ENCODE measurements at regions not wholly inside any gene's neighbourhood (a gene's known extent, or its start where the extent isn't known, plus 50 kb on each side); places are given as distances from the start of the nearest gene placed in this dataset.

- Histone ChIP-seq H2AFZ (ENCODE audit: low read length) (no peak overlapping the region), H3K27ac (replicated peaks; ENCODE audit: low read length) (no peak overlapping the region)
Observed at GRCh38 chr11:115676206-115676605, 172.0 kb upstream of the CADM1 start.

GRCh38 chr11:115674937-115675544 is 170.8 kb upstream of the CADM1 start:
- Histone ChIP-seq H3K4me1 (ENCODE audit: control insufficient read depth in 2 of 2, insufficient read depth in 1 of 2, low read depth in 1 of 2, low read length in 2 of 2) (peaks cover 1 to 30% of the 10 kb centered on the region in 2 donors), H3K23ac (ENCODE audit: low read depth, low read length, poor library complexity) (no peak overlapping the region), H4K8ac (ENCODE audit: low read depth, low read length) (no peak overlapping the region), H2BK5ac (ENCODE audit: low read length) (no peak overlapping the region), H3K9ac (ENCODE audit: low read depth, low read length, poor library complexity) (no peak overlapping the region), H3K18ac (ENCODE audit: low read length) (peak overlapping the region; percentile 32), H2BK120ac (ENCODE audit: low read depth, low read length) (no peak overlapping the region), H2BK12ac (ENCODE audit: low read length) (no peak overlapping the region), H2BK15ac (ENCODE audit: low read length) (no peak overlapping the region), H3K4me3 (ENCODE audit: low read length in 2 of 2) (no peak overlapping the region), H3K36me3 (replicated peaks in 1 of 2; ENCODE audit: control insufficient read depth in 2 of 2, insufficient read depth in 2 of 2, low read length in 2 of 2) (no peaks in the 10 kb centered on the region), H3K9me3 (replicated peaks in 1 of 2; ENCODE audit: control insufficient read depth in 2 of 2, insufficient read depth in 1 of 2, low read depth in 1 of 2, low read length in 2 of 2) (no peaks in the 10 kb centered on the region), H2AK5ac (ENCODE audit: low read depth, low read length) (no peak overlapping the region), H2AFZ (ENCODE audit: low read length) (no peak overlapping the region), H3K27me3 (ENCODE audit: control insufficient read depth in 3 of 3, insufficient read depth in 3 of 3, low read depth in 1 of 3, low read length in 3 of 3) (peaks cover 0 to 8% (median 0%) of the 10 kb centered on the region in 3 experiments), H3K14ac (ENCODE audit: low read length) (no peak overlapping the region), H3K27ac (replicated peaks; ENCODE audit: low read length) (no peak overlapping the region), H3K4ac (ENCODE audit: low read length) (no peak overlapping the region), H3K4me2 (ENCODE audit: insufficient read depth, low read length, poor library complexity, severe bottlenecking) (no peak overlapping the region), H3K79me1 (ENCODE audit: low read depth, low read length) (no peaks in the 10 kb centered on the region), H4K91ac (ENCODE audit: low read depth, low read length, poor library complexity) (no peak overlapping the region)
- no peak for DNase-seq (ENCODE audit: low spot score)
- WGBS, 2 donors (ENCODE audit: extremely low coverage in 2 of 2, insufficient read length in 2 of 2, insufficient replicate concordance in 1 of 2), result no CpG with 5 or more reads among the region's 14 CpGs

More at GRCh38 chr11:115676206-115676605, 172.0 kb upstream of the CADM1 start:
- no peak overlapping the region for H2BK12ac ChIP-seq (ENCODE audit: low read length)
- H3K4me2 ChIP-seq (ENCODE audit: insufficient read depth, low read length, poor library complexity, severe bottlenecking), result no peak overlapping the region
- no CpG with 5 or more reads among the region's 4 CpGs for WGBS, 2 donors (ENCODE audit: extremely low coverage in 2 of 2, insufficient read length in 2 of 2, insufficient replicate concordance in 1 of 2)
- no peak overlapping the region for H3K23ac ChIP-seq (ENCODE audit: low read depth, low read length, poor library complexity)
- H3K27me3 ChIP-seq (ENCODE audit: control insufficient read depth in 3 of 3, insufficient read depth in 3 of 3, low read depth in 1 of 3, low read length in 3 of 3), result peaks cover 0 to 8% (median 0%) of the 10 kb centered on the region in 3 experiments
- no peak overlapping the region for H2BK15ac ChIP-seq (ENCODE audit: low read length)
- H3K9me3 ChIP-seq (replicated peaks in 1 of 2; ENCODE audit: control insufficient read depth in 2 of 2, insufficient read depth in 1 of 2, low read depth in 1 of 2, low read length in 2 of 2), result no peaks in the 10 kb centered on the region
- H3K9ac ChIP-seq (ENCODE audit: low read depth, low read length, poor library complexity), result no peak overlapping the region
- H2BK5ac ChIP-seq (ENCODE audit: low read length), result no peak overlapping the region
- H2BK120ac ChIP-seq (ENCODE audit: low read depth, low read length), result no peak overlapping the region
- no peak overlapping the region for H4K91ac ChIP-seq (ENCODE audit: low read depth, low read length, poor library complexity)
- no peak overlapping the region for H2AK5ac ChIP-seq (ENCODE audit: low read depth, low read length)
- H4K8ac ChIP-seq (ENCODE audit: low read depth, low read length), result no peak overlapping the region
- H3K4me1 ChIP-seq (ENCODE audit: control insufficient read depth in 2 of 2, insufficient read depth in 1 of 2, low read depth in 1 of 2, low read length in 2 of 2), result peaks cover 1 to 30% of the 10 kb centered on the region in 2 donors
- peak overlapping the region; percentile 4 for H3K18ac ChIP-seq (ENCODE audit: low read length)
- no peak overlapping the region for H3K14ac ChIP-seq (ENCODE audit: low read length)
- no peak overlapping the region for H3K4me3 ChIP-seq (ENCODE audit: low read length in 2 of 2)
- no peaks in the 10 kb centered on the region for H3K36me3 ChIP-seq (replicated peaks in 1 of 2; ENCODE audit: control insufficient read depth in 2 of 2, insufficient read depth in 2 of 2, low read length in 2 of 2)
- no peak for DNase-seq (ENCODE audit: low spot score)
- H3K4ac ChIP-seq (ENCODE audit: low read length), result no peak overlapping the region
- H3K79me1 ChIP-seq (ENCODE audit: low read depth, low read length), result no peaks in the 10 kb centered on the region

- Histone ChIP-seq H2AK5ac (ENCODE audit: low read depth, low read length) (no peak overlapping the region), H3K4me1 (ENCODE audit: control insufficient read depth in 2 of 2, insufficient read depth in 1 of 2, low read depth in 1 of 2, low read length in 2 of 2) (peaks cover 1 to 28% of the 10 kb centered on the region in 2 donors), H3K4me2 (ENCODE audit: insufficient read depth, low read length, poor library complexity, severe bottlenecking) (no peak overlapping the region), H3K36me3 (replicated peaks in 1 of 2; ENCODE audit: control insufficient read depth in 2 of 2, insufficient read depth in 2 of 2, low read length in 2 of 2) (no peaks in the 10 kb centered on the region), H3K79me1 (ENCODE audit: low read depth, low read length) (no peaks in the 10 kb centered on the region), H4K8ac (ENCODE audit: low read depth, low read length) (no peak overlapping the region), H4K91ac (ENCODE audit: low read depth, low read length, poor library complexity) (no peak overlapping the region), H3K18ac (ENCODE audit: low read length) (peak overlapping the region; percentile 32), H3K9me3 (replicated peaks in 1 of 2; ENCODE audit: control insufficient read depth in 2 of 2, insufficient read depth in 1 of 2, low read depth in 1 of 2, low read length in 2 of 2) (no peaks in the 10 kb centered on the region), H3K14ac (ENCODE audit: low read length) (no peak overlapping the region), H2BK120ac (ENCODE audit: low read depth, low read length) (no peak overlapping the region), H2BK12ac (ENCODE audit: low read length) (no peak overlapping the region), H2BK15ac (ENCODE audit: low read length) (no peak overlapping the region), H3K4me3 (ENCODE audit: low read length in 2 of 2) (no peak overlapping the region), H3K4ac (ENCODE audit: low read length) (no peak overlapping the region), H2AFZ (ENCODE audit: low read length) (no peak overlapping the region), H2BK5ac (ENCODE audit: low read length) (no peak overlapping the region), H3K23ac (ENCODE audit: low read depth, low read length, poor library complexity) (no peak overlapping the region), H3K9ac (ENCODE audit: low read depth, low read length, poor library complexity) (no peak overlapping the region), H3K27ac (replicated peaks; ENCODE audit: low read length) (no peak overlapping the region), H3K27me3 (ENCODE audit: control insufficient read depth in 3 of 3, insufficient read depth in 3 of 3, low read depth in 1 of 3, low read length in 3 of 3) (peaks cover 0 to 8% (median 0%) of the 10 kb centered on the region in 3 experiments)
- DNase-seq (ENCODE audit: low spot score), result no peak
- no CpG with 5 or more reads among the region's 16 CpGs for WGBS, 2 donors (ENCODE audit: extremely low coverage in 2 of 2, insufficient read length in 2 of 2, insufficient replicate concordance in 1 of 2)
Observed at GRCh38 chr11:115674176-115674936, 170.1 kb upstream of the CADM1 start.

GRCh38 chr11:115673720-115674119 is 169.5 kb upstream of the CADM1 start:
- DNase-seq (ENCODE audit: low spot score), result no peak
- Histone ChIP-seq H3K18ac (ENCODE audit: low read length) (no peak overlapping the region), H3K23ac (ENCODE audit: low read depth, low read length, poor library complexity) (no peak overlapping the region), H3K4me3 (ENCODE audit: low read length in 2 of 2) (no peak overlapping the region), H2BK12ac (ENCODE audit: low read length) (no peak overlapping the region), H2AK5ac (ENCODE audit: low read depth, low read length) (no peak overlapping the region), H2BK120ac (ENCODE audit: low read depth, low read length) (no peak overlapping the region), H4K8ac (ENCODE audit: low read depth, low read length) (no peak overlapping the region), H3K27me3 (ENCODE audit: control insufficient read depth in 3 of 3, insufficient read depth in 3 of 3, low read depth in 1 of 3, low read length in 3 of 3) (peaks cover 0 to 8% (median 0%) of the 10 kb centered on the region in 3 experiments), H3K27ac (replicated peaks; ENCODE audit: low read length) (no peak overlapping the region), H2BK5ac (ENCODE audit: low read length) (no peak overlapping the region), H3K4me1 (ENCODE audit: control insufficient read depth in 2 of 2, insufficient read depth in 1 of 2, low read depth in 1 of 2, low read length in 2 of 2) (peaks cover 1 to 25% of the 10 kb centered on the region in 2 donors), H2AFZ (ENCODE audit: low read length) (no peak overlapping the region), H3K4ac (ENCODE audit: low read length) (no peak overlapping the region), H3K14ac (ENCODE audit: low read length) (no peak overlapping the region), H3K9ac (ENCODE audit: low read depth, low read length, poor library complexity) (no peak overlapping the region), H4K91ac (ENCODE audit: low read depth, low read length, poor library complexity) (no peak overlapping the region), H3K36me3 (replicated peaks in 1 of 2; ENCODE audit: control insufficient read depth in 2 of 2, insufficient read depth in 2 of 2, low read length in 2 of 2) (no peaks in the 10 kb centered on the region), H3K4me2 (ENCODE audit: insufficient read depth, low read length, poor library complexity, severe bottlenecking) (no peak overlapping the region), H3K9me3 (replicated peaks in 1 of 2; ENCODE audit: control insufficient read depth in 2 of 2, insufficient read depth in 1 of 2, low read depth in 1 of 2, low read length in 2 of 2) (no peaks in the 10 kb centered on the region), H2BK15ac (ENCODE audit: low read length) (no peak overlapping the region), H3K79me1 (ENCODE audit: low read depth, low read length) (no peaks in the 10 kb centered on the region)
- no CpG with 5 or more reads among the region's 3 CpGs for WGBS, 2 donors (ENCODE audit: extremely low coverage in 2 of 2, insufficient read length in 2 of 2, insufficient replicate concordance in 1 of 2)

Data from neuronal stem cell (in vitro differentiated cells).